ENCODE measurements at regions not wholly inside any gene's neighbourhood (a gene's known extent, or its start where the extent isn't known, plus 50 kb on each side); places are given as distances from the start of the nearest gene placed in this dataset.

- H3K27me3 Mint-ChIP-seq, result no peaks in the 10 kb centered on the region
- H3K9me3 Mint-ChIP-seq, result no peaks in the 10 kb centered on the region
- no peaks in the 10 kb centered on the region for H3K36me3 Mint-ChIP-seq
- no peak for TF ChIP-seq CTCF (conservative IDR thresholded peaks at IDR 0.05)
- H3K4me1 Mint-ChIP-seq (ENCODE audit: unreplicated experiment), result no peaks in the 10 kb centered on the region
- DNase-seq (ENCODE audit: extremely low spot score, unreplicated experiment), result no peak
- H3K27ac Mint-ChIP-seq, result no peak overlapping the region
- no peak overlapping the region for H3K4me3 Mint-ChIP-seq
These were observed 170.4 kb upstream of the HS3ST1 start for GRCh38 chr4:11599064-11599463.

GRCh38 chr4:11598591-11598990 is 169.9 kb upstream of the HS3ST1 start:
- no peaks in the 10 kb centered on the region for H3K36me3 Mint-ChIP-seq

GRCh38 chr4:11597506-11597905 is 168.8 kb upstream of the HS3ST1 start:
- H3K4me1 Mint-ChIP-seq (ENCODE audit: unreplicated experiment), result no peaks in the 10 kb centered on the region
- no peaks in the 10 kb centered on the region for H3K27me3 Mint-ChIP-seq

More at GRCh38 chr4:11598591-11598990, 169.9 kb upstream of the HS3ST1 start:
- Mint-ChIP-seq H3K9me3 (no peaks in the 10 kb centered on the region), H3K4me3 (no peak overlapping the region), H3K4me1 (ENCODE audit: unreplicated experiment) (no peaks in the 10 kb centered on the region), H3K27me3 (no peaks in the 10 kb centered on the region), H3K27ac (no peak overlapping the region)
- no peak for DNase-seq (ENCODE audit: extremely low spot score, unreplicated experiment)
- no peak for TF ChIP-seq CTCF (conservative IDR thresholded peaks at IDR 0.05)

GRCh38 chr4:11596989-11597388 is 168.3 kb upstream of the HS3ST1 start:
- Mint-ChIP-seq H3K9me3 (no peaks in the 10 kb centered on the region), H3K4me3 (no peak overlapping the region), H3K4me1 (ENCODE audit: unreplicated experiment) (no peaks in the 10 kb centered on the region), H3K36me3 (no peaks in the 10 kb centered on the region), H3K27ac (no peak overlapping the region), H3K27me3 (no peaks in the 10 kb centered on the region)
- DNase-seq (ENCODE audit: extremely low spot score, unreplicated experiment), result no peak
- no peak for TF ChIP-seq CTCF (conservative IDR thresholded peaks at IDR 0.05)

More at GRCh38 chr4:11597506-11597905, 168.8 kb upstream of the HS3ST1 start:
- DNase-seq (ENCODE audit: extremely low spot score, unreplicated experiment), result no peak
- H3K27ac Mint-ChIP-seq, result no peak overlapping the region
- no peaks in the 10 kb centered on the region for H3K9me3 Mint-ChIP-seq
- H3K36me3 Mint-ChIP-seq, result no peaks in the 10 kb centered on the region
- TF ChIP-seq CTCF (conservative IDR thresholded peaks at IDR 0.05), result no peak
- no peak overlapping the region for H3K4me3 Mint-ChIP-seq

GRCh38 chr4:11593576-11594116 is 165.0 kb upstream of the HS3ST1 start:
- no peaks in the 10 kb centered on the region for H3K36me3 Mint-ChIP-seq
- TF ChIP-seq CTCF (conservative IDR thresholded peaks at IDR 0.05), result no peak
- no peak overlapping the region for H3K4me3 Mint-ChIP-seq
- no peaks in the 10 kb centered on the region for H3K9me3 Mint-ChIP-seq
- no peaks in the 10 kb centered on the region for H3K27me3 Mint-ChIP-seq
- H3K27ac Mint-ChIP-seq, result no peak overlapping the region
- no peak for DNase-seq (ENCODE audit: extremely low spot score, unreplicated experiment)
- H3K4me1 Mint-ChIP-seq (ENCODE audit: unreplicated experiment), result no peaks in the 10 kb centered on the region

GRCh38 chr4:11592276-11592675 is 163.6 kb upstream of the HS3ST1 start:
- no peaks in the 10 kb centered on the region for H3K9me3 Mint-ChIP-seq

More at GRCh38 chr4:11592276-11592675, 163.6 kb upstream of the HS3ST1 start:
- H3K4me3 Mint-ChIP-seq, result no peak overlapping the region
- H3K27ac Mint-ChIP-seq, result no peak overlapping the region
- TF ChIP-seq CTCF (conservative IDR thresholded peaks at IDR 0.05), result no peak
- H3K27me3 Mint-ChIP-seq, result no peaks in the 10 kb centered on the region
- no peaks in the 10 kb centered on the region for H3K36me3 Mint-ChIP-seq
- DNase-seq (ENCODE audit: extremely low spot score, unreplicated experiment), result no peak
- H3K4me1 Mint-ChIP-seq (ENCODE audit: unreplicated experiment), result no peaks in the 10 kb centered on the region

Measured in type B pancreatic cell (in vitro differentiated cells).